Ureter (tissue), 1 donor: ENCODE measurements at regions not wholly inside any gene's neighbourhood (a gene's known extent, or its start where the extent isn't known, plus 50 kb on each side); places are given as distances from the start of the nearest gene placed in this dataset.
"Not testable (repeated sequence)": the region's sequence is repeated elsewhere in the genome, so short reads cannot be mapped to it uniquely, and the experiment has no call there.

Experiments
- DNase-seq: peaks from one replicate; pipeline ENCODE4 v3.0.0-alpha.2; 2020; ENCODE audit warnings: low spot score
- donor health status: DM: yes; HTN: yes; CAD: no.

DNA sequence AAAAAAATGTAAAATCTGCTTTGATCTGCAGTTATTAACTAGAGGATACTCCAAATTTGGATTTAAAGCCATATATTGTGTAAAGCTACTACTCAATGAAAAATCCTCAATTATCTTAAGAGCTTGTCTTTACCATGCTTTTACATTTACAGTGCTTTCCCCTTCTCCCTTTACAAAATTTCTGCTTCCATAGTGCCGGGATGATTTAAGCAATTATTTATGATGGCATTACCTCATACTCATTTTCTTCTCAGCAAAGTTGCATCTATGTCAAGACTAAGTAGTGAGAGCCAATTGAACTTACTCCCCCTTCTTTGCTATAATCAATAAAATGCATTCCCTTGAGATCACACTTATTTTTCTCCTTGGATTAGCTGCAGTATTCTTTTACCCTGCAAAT is 505.4 kb upstream of the AGA start:
- no peak for DNase-seq

- DNase-seq = no peak
These were observed 506.6 kb upstream of the AGA start for GRCh38 chr4:177948853-177949252.

- no peak for DNase-seq
These were observed 508.8 kb upstream of the AGA start for GRCh38 chr4:177951026-177951425.

GRCh38 chr4:177952723-177953122 is 510.5 kb upstream of the AGA start:
- DNase-seq = no peak

- DNase-seq = no peak
These were observed 515.5 kb upstream of the AGA start for GRCh38 chr4:177957596-177958360.

DNA sequence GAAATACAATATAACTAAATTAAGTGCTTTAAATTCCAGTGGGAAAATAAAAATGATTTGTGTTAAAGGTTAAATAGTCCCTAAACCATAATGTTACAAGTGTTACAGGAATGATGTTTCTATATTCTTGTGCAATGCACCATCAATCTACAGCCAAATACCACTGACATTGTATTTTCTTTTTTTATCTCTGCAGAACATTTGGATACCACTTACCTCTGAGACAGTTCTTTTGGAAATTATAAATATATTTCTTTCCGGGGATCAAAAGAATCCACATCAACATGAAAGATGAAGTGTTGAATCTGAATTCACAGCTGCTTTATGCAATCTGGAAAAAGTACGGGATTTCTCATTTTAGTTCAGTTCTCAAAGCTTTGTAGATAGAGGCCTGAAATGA is 518.3 kb upstream of the AGA start:
- DNase-seq = no peak

DNA sequence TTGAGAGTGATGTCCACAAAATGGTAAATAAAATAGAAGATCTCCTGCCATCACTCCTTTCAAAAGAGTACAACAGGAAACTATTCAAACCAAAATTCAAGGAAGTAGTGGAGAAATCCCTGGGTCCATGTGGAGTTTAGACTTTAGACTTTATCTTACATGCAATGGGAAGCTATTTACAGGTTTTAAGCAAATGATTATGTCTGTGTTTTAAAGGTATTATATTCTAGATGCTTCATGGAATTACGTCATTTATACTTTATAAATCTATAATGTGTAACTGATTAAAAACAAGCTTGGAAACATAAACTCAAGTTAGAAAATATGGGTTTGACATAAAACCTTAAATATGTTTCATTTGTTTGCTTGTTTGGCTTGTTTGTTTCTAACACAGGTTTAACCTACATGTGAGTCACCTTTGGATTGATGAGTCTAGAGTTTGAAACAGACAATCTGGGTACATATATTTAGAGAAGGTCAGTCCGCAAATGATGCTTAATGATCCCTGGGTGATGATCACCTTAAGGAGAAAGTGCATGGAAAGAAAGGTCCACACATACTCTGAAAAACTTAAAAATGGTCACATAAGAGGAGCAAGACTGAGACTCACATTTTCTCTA is 519.6 kb upstream of the AGA start:
- no peak for DNase-seq

DNA sequence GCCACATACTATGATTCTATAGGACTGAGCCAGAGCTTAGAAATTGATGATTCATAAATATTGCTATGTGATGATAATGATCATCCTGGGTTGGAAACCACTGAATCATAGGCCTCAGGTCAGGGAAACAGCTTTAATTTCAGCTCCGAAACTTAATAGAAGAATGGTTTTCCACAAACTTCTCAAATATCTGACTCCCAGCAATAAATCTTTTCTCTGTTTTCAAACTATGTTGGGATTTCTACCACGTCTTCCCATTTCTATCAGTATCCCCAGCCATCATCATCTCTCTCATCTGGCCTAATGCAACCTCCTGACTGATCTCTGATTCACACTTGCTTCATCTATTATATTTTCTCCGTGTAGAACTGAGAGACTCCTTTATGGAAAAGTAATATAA is 521.8 kb upstream of the AGA start:
- DNase-seq = no peak

- DNase-seq = no peak
These were observed 522.5 kb upstream of the AGA start for GRCh38 chr4:177964693-177965168.

DNA sequence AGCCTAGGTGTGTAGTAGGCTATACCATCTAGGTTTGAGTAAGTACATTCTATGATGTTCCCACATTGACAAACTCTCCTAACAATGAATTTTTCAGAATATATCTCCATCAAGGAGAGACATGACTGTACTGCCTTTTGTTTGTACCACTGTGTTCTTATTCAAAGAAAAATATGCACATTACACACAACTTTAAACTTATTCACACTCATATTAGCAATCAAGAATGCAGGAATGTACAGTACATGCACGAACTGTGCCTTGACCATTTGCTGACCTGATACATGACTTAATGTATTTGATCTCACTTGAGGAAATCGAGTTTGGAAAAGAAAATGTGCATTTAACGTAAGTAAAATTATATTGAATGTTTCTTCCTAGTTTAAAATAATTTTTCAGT is 525.1 kb upstream of the AGA start:
- no peak for DNase-seq

- no peak for DNase-seq
These were observed 526.7 kb upstream of the AGA start for GRCh38 chr4:177968817-177969442.

DNA sequence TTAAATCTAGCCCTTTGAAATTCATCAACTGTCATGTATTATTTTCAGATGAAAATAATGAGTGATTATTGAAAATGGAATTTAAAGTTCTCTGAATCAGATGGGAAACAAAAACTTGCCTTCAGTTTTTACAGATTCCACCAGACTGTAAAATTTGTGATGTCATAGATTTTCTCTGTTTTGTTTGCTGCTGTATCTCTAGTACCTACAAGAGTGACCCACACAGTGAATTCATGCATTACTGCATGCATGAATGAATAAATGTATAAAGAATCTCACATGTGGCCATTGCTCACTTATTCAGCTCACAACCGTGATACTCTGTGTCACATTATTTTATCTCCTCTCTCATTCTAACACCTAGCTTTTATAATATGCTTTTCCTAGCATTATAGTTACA is 532.2 kb upstream of the AGA start:
- no peak for DNase-seq

DNA sequence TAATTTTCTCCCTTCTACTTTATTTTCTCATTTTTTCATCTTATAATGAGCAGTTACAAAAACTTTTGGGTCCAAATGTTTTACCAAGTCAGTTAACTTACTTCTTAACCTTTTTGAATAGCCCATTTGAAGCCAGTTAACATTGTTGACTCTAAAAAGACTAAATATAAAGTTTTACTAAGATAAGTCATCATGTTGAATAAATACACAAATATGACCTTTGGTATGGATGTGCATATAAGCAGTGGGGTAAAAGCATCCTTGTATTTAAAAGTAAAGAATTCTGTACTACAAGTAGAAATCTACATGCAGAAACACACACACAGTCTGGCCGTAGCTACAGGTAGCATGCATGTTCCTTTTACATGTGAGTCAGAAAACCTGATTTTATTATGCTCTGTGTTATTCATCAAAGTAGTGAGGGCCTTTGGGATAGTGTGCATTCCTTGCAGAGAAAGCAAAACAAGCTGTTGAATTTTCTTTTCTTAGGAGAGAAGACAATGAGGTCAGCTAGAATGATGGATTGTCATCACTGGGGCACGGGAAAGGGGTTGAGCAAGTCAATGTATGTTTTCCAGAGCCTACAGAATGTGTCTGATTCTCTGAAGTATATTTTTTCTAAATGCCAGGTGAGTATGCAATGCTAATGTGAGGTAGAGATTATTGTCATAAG is 533.2 kb upstream of the AGA start:
- no peak for DNase-seq

- no peak for DNase-seq
These were observed 544.0 kb upstream of the AGA start for GRCh38 chr4:177986236-177986635.

GRCh38 chr4:177987896-177988295 is 545.7 kb upstream of the AGA start:
- no peak for DNase-seq

- no peak for DNase-seq
These were observed 547.4 kb upstream of the AGA start for GRCh38 chr4:177989503-177990201.

DNA sequence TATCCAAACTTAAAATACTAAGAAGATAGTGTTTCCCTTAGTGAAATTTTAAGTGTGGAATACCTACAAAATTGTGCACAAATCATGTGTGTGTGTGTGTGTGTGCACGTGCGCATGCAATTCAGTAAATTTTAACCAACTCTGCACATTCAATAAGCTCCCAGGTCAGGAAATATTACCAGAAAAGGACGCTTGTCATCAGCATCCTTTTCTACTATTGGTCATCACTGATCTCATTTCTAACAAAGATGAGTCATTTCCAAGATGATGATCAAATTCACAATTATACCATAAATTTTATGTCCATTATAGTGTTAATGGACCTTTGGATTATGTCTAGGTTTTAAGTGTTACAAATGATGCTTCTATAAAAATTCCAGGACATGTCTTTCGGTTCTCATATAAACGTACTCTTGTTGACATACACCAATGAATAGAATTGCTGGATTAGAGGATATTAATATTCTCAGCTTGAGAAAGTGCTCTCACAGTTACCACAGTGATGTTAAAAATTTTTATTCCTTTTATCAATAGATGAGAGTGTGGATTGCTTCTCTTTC is 560.9 kb upstream of the AGA start:
- no peak for DNase-seq

- DNase-seq = no peak
These were observed 568.4 kb upstream of the AGA start for GRCh38 chr4:178010596-178010995.

- not testable (repeated sequence) for DNase-seq
These were observed 572.8 kb upstream of the AGA start for GRCh38 chr4:178015046-178015445.

DNA sequence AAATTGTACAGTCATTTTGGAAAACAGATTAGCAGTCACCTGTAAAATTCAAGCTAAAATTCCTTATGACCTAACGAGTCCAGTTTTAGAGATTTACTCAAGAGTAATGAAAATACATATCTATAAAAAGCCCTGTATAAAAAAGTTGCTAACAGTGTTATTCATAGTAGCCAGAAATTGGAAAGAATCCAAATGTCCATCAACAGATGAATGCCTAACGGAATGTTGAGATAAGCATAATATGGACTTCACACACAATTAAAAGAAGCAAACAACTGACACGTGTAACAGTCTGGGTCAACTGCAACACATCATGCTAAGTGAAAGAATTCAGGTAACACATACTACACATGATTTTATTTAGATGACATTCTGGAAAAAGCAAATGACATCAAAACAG is 584.8 kb upstream of the AGA start:
- no peak for DNase-seq

GRCh38 chr4:178027796-178028195 is 585.6 kb upstream of the AGA start:
- DNase-seq = no peak

DNA sequence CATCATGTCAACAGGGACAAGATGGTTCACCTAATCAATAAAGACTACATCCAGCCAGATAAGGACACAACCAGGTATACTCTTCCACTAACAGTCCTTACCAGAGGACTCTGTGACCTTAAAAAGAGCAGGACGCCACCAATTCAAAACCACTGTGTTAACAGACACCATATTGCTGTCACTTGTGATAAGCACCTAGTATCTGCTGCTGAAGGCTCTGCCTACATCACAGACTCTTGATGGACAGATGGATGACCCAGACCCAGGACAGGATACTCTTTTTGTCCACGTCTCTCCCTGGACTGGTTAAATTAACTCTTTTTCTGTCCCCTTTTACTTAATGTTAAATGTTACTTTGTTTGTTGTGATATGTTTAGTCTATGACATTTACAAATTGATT is 586.2 kb upstream of the AGA start:
- DNase-seq = no peak
